NCI-H748 (cell line): ENCODE measurements at regions not wholly inside any gene's neighbourhood (a gene's known extent, or its start where the extent isn't known, plus 50 kb on each side); places are given as distances from the start of the nearest gene placed in this dataset.

Experiments used
- DNase-seq: peaks from one replicate; lab custom pipeline; 2025; ENCODE audit not compliant: unreplicated experiment; lab: John Stamatoyannopoulos, UW

DNA sequence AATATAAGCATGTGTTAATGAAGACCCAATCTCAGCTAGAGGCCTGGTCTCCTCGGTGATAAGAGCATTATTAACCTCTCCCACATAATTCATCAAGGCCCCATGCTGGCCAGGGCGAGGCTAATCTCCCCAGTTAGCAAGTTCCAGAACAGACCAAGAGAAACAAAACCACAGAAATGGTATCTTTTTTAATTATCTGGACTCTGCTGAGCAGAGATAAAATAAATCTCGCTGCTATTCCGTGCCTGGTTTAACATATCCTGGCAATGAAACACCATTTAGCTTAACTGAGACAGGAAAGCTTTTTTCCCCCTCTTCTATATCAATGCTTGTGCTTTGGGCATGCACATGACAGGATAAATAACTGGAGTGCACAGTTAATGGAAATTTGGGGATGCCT lies 72.5 kb upstream of the ARHGEF3 start:
- DNase-seq, result no peak

DNA sequence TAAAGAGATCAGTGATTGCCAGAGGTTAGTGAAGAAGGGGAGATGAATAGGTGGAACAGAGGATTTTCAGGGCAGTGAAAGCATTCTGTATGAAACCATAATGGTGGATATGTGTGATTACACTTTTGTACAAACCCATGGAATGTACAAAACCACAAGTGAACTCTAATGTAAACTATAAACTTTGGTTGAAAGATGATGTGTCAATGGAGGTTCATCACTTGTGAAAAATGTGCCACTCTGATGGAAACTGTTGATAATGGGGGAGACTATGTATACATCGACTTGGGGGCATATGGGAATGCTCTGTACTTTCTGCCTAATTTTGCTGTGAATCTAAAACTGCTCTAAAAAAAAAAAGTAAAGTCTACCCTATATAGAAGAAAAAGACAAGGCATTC lies 68.7 kb upstream of the ARHGEF3 start:
- no peak for DNase-seq

DNA sequence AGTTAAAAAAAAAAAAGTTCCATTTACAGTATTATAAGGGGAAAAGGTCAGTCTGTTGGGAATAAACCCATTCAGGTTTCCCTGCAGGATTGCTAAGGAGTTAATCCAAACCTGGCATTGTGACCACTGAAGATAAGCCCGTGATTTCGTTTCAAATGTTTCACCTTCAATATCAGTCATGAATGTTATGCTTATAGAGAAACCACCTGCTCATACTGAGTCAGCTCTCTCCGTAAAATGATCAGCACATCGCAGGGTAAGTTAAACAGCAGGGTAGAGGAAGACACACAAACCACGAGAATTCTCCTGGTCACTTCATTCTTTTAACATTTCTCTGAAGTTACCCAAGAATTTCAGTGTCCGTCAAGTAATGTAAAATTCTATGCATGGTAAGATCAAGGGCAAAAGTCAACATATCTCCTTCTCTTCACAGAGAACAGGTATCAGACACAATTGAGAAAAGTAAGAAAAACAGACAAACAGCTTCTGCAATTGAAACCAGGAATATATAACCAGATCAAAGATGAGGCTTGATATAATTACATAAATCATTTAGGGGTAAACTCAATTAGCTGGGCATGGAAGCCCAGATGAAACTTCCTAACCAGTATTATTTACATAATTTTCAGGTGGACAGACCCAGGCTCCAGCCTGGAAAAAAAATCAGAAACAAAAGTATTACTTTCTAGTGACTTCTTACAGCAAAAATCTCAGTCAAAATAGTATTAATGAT lies 67.6 kb upstream of the ARHGEF3 start:
- no peak for DNase-seq

DNA sequence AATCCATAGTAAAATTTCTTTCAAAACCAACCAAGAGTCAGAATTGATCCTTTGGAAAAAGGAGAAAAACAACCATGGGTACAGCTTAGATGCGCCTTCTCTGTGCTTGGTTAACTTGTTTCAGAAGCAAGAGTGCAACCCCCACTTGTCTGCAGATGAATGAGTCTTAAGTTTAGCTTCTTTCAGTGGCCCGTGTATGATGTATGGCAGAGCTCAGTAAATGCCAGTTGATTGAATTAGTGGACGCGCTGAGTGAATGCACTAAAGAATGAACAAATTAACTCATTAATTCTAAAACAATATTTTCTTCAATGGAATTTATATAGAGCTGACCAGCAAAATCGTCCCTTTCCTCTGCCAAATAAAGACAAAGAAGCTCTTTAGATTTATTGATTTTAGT lies 67.0 kb upstream of the ARHGEF3 start:
- DNase-seq, result no peak

DNA sequence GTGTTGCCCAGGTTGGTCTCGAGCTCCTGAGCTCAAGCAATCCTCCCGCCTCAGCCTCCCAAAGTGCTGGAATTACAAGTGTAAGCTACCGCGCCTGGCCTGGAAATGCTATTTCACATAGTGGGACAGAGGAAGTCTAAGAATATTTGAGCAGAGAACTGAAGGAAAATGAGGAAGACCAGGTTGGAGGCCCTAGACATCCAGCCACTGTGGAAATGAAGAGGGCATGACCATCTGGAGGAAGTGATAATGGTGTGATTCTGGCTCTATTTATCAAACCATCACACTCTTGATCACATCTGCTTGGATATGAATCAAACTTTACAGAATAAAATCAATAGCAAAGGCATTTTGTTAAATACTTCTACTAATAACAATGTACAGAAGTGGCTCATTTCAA lies 65.9 kb upstream of the ARHGEF3 start:
- no peak for DNase-seq

DNA sequence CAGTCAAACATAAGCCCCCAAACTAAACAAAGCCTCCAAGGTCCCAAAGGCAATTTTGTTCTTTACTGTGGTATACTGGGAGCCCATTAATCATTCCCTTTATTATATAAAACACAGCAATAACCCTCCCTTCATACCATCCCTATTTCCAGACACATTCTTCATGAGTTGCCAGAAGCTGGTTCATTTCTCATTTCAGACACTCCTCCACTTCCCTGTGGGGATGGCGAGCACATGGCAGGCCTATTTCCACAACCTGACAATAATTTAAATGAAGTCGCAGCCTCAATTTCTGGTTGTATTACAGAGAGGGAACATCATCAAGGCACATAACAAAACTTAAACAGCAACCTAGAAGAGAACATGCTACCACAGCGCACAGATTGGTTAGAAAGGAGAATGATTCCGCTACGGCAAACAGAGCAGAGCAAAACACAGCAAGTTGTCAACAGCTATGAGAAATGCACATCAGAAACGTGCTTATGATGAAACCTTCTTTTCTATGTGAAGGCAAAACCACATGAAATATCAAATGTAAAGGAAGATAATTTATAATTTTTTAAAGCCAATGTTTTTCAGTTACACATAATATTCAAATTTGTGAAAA lies 63.3 kb upstream of the ARHGEF3 start:
- DNase-seq, result no peak

DNA sequence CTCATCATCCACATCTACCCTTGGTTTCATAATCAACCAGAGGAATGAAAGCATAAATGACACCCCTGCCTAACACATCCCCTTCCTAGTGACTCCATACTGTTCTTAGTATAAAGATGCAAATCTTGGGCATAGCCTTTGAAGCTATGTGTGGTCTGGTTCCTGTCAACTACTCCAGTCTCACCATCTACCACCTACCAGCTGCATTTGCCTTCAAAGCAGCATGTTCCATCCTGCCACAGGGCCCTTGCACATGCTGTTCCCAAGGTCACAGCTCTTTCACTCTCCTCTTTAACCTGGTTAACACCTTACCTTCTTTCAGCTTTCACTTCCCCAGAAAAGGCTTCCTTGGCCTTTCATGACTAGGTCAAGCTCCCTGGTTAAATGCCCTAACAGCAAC lies 62.3 kb upstream of the ARHGEF3 start:
- no peak for DNase-seq

DNA sequence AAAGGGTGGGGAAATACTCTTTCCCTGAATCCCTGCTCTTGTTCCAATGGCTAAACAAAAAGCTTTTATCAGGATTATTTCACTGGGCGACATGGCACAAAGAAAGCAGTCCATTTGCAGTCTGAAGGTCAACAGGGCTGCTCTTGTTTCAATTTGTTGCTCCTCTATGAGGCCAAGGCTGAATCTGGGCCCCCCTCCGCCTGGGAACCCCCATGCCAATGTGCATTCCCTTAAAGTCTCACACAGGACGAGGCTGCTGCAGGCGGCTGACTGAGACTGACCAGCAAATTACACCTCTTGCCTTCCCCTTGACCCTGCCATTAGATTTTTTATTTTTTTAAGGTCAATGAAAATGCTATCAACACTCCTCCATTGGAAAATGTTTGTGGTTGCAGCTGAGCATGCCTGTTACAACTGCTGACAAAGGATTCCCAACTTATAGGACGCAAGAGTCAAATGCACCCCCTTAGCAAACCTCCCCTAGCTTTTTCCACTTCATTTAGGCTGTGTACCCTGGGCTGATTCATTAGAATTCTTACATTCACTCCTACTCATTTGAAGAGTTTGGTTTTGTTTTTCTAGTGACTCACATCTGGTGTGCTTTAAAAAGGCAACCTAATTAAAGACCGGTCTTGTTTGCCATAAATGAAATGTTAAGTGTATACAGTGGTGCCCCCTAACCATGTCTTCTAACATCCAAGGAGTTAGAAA lies 60.8 kb upstream of the ARHGEF3 start:
- DNase-seq, result no peak

DNA sequence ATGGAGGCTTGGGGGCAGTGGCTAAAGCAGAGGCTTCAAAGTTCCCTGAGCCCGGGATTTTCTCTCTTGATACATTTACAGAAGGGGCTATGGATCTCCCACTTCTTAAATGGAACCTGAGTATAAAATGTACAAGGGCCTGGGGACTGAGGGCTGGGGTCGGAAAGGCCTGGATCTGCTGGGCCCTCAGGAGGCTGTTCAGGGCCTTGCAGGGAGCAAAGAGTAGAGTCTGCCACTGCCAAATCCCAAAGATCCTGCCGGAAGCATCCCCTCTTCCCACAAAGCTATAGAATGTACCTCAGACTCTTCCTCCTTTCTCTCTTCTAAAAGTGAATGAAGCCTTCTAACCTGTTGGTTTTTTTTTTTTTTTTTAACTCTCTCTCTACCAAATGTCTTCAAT lies 59.8 kb upstream of the ARHGEF3 start:
- DNase-seq, result no peak

DNA sequence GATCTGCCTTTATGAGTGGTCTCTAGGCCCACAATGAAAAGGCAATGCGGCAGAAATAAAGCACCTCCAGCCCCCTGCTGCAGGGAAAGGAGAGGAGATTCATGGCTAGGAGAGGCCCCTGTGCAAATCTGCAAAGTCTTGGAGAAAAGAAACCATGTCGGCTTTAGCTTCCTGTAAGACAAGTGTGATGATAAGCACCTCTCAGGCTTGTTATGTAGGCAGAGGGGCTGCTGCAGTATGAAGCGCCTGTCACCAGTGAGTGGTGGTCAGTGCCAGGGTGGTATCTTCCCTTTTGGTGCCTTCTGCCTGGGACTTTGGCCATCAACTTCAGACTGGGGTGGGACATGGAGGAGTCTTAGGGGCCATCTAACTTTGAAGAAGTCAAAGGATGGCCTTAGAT lies 59.2 kb upstream of the ARHGEF3 start:
- DNase-seq, result no peak

DNA sequence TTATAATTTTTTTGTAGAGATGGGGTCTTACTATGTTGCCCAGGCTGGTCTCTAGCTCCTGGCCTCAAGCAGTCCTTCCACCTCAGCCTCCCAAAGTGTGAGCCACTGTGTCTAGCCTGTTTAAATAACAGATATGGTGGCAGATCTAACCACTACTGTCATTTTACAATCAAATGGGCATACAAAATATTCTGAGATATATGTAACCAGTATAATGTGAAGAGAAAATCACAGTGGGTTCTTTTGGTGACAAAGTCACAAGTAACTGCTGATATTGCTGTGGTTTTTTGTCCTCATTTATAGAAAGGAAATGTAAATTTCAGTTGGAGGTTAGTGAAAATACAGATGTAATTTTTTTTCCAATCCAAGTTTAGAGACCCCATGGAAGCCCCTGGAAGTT lies 58.6 kb upstream of the ARHGEF3 start:
- DNase-seq, result no peak

DNA sequence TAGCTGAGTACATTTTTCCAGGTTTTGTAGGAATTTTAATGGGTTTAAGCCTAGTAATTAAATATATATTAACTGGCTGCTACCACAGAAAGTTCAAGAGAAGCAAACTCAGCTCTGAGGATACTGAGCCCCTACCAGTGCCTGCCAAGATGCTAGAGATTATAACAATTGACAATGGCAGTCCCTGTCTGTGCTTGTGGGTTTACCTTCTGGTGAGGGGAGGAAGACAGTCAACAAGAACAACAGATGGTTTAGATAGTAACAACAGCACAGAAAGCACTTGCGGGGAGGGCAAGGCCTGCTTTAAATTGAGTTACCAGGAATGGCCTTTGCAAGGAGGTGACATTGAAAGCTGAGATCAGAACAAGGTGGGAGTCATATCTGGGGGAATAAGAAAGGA lies 56.6 kb upstream of the ARHGEF3 start:
- no peak for DNase-seq

DNA sequence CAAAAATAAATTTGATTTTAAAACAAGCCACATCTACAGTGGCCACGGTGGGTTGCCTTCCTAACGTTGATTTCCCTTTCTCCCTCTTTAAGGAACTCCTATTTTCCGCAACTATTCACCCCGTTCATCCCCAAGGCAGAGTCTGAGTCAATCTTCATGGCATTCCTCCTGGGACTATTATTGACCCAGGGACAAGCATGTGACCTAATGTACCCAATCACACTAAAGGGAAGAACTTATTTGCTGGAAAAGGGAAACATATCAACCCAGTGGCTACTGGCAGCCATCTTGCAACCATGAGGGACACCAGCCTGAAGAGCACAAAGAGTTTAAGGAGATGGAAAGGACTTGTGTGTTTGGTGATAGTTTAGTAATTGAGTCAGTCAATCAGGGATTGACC lies 55.4 kb upstream of the ARHGEF3 start:
- DNase-seq, result no peak

DNA sequence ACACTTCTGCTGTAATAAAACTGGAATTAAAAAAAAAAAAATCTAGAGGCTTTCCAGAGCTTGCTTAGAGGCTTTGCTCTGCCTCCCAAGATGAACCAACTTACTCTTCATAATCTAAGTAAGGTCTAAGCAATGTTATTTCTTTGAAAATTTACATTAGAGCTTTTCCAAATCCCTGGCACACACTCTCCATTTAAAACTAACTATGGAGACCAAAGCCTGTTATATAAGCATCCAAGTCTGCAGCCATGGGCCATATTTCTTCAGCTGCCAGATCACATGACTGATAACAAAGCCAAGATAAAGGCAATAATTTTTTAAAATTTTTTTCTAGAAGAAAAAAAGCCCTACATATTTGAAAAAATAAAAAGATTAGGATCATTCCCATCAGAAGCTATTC lies 55.0 kb upstream of the ARHGEF3 start:
- DNase-seq, result no peak

DNA sequence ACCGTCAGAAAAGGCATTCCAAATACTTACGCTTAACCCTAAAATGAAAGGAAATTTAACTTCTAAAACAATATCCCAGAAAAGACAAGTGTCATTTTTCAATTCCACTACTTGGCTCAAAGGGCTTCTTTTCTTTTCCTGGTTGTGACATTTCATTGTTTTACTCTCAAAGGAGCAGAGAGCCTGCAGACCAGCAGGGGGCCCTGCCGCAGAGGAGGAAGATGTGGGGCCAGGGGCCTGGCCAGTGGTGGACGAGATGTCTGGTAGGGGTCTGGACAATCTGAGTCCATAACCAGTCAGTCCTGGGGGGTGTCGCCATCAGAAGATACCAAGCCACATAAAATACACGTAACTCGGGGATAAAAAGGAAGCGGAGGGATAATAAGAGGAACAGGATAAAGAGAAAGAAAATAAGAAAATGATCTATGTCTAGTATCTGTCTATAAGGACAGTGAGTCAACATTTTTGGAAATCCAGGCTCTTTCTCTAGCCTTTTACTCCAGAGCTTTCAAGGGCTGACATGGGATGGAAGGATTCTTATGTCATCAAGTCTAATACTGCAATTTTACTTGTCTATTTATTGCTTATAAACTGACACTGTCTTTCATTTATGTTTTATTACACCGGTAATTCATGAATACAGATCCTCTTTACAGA lies 54.2 kb upstream of the ARHGEF3 start:
- DNase-seq, result peak; percentile 21

DNA sequence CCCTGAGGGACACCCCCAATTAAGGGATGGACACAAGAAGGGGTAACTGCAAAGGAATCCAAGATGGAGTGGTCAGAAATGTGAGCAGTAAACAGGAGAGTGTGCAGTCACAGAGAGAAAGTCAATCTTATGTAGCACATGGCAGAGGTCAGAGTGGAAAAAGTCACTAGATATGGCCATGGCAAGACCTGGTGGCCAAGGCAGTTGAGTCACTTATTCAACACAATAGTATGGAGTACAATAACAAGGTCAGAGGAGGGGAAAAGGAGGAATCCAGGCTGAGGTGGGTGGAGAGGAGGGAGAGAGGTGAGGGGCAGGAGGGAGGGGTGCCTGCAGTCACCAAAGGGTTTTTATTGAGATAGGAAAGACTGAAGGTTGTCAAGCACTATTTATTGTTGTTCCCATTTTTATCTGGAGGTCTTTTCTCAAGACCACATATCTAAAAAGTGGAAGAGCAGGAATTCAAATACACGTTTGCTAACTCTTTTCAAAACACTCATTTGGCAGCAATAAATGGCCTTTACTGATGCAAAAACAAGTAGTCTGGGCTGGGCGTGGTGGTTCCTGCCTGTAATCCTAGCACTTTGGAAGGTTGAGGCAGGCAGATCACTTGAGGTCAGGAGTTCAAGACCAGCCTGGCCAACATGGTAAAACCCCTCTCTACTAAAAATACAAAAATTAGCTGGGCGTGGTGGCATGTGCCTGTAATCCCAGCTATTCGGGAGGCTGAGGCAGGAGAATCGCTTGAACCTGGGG lies 53.3 kb upstream of the ARHGEF3 start:
- DNase-seq, result no peak

DNA sequence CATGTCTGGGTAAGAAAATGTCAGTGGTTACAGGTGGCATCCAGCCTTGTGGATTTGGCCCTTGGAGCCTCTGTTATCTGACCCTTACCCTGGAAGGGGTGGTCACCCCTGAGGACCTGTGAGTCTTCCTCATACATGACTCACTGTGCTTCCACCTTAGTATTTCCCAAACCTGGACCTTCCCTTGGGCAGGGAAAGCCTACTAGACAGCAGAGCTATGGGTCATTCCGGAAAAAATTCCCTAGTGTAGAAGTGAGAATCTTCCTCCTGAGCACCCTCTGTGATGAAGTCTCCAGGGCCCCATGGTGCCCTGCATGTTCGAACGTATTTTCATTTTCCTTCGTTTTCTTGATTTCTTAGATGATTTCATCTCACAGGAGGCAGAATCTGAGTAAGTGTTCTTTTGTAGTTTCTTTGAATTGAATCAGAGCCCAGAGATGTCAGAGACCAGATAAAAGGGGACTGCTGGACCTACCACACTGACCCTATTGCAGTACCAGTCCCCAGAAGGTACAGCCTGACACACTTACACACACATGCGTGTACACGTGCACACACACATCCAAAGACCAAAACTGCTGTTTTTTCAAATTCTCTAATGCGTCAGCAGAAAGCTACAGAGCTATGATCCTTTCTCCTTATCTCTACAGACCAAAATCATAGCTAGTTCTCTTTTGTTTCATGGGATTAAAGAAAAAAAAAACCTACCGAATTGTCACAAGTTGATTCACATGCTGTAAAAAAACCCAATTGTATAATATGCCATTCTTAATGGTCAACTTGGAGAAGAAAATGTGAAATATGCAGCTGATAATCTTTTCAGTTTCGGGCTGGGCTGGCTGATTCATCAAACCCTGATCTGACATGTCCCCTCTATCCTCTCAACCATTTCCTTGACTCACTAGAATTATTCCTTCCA lies 50.5 kb upstream of the ARHGEF3 start:
- DNase-seq, result no peak
